Lower leg skin (tissue), 3 donors: ENCODE measurements at regions not wholly inside any gene's neighbourhood (a gene's known extent, or its start where the extent isn't known, plus 50 kb on each side); places are given as distances from the start of the nearest gene placed in this dataset.

Source experiments
- CTCF ChIP-seq, 3 donors: fragments of 450-650 bp; IDR thresholded peaks; one replicate each; pipeline ENCODE4 v1.5.1; 2016; ENCODE audit warnings: antibody characterized with exemption in 3 of 3, mild to moderate bottlenecking in 3 of 3, moderate library complexity in 2 of 3
- POLR2A ChIP-seq, 2 donors: fragments of 450-650 bp; IDR thresholded peaks; one replicate each; pipeline ENCODE4 v1.6.1; 2016 to 2017; ENCODE audit warnings: antibody characterized with exemption in 2 of 2, mild to moderate bottlenecking in 1 of 2, moderate library complexity in 1 of 2

GRCh38 chr14:62206456-62206855 is 444.2 kb downstream of the SNAPC1 start:
- TF ChIP-seq POLR2A (IDR thresholded peaks at IDR 0.05) (no peak), CTCF (IDR thresholded peaks at IDR 0.05) (no peak)
